EL (cell line): ENCODE measurements at regions not wholly inside any gene's neighbourhood (a gene's known extent, or its start where the extent isn't known, plus 50 kb on each side); places are given as distances from the start of the nearest gene placed in this dataset.

ENCODE experiments used
- DNase-seq: peaks from one replicate; pipeline ENCODE4 v3.0.0-alpha.2; 2016

GRCh38 chr11:134584706-134585445 lies 172.8 kb upstream of the B3GAT1 start:
- DNase-seq, result no peak

- DNase-seq, result no peak
These were observed 172.0 kb upstream of the B3GAT1 start for GRCh38 chr11:134584001-134584561.

GRCh38 chr11:134583397-134583990 lies 171.5 kb upstream of the B3GAT1 start:
- DNase-seq, result no peak

- no peak for DNase-seq
These were observed 170.7 kb upstream of the B3GAT1 start for GRCh38 chr11:134582770-134583095.

- no peak for DNase-seq
These were observed 170.1 kb upstream of the B3GAT1 start for GRCh38 chr11:134581966-134582769.

GRCh38 chr11:134581121-134581626 lies 169.1 kb upstream of the B3GAT1 start:
- no peak for DNase-seq

GRCh38 chr11:134580610-134580975 lies 168.6 kb upstream of the B3GAT1 start:
- no peak for DNase-seq

GRCh38 chr11:134579724-134580609 lies 167.9 kb upstream of the B3GAT1 start:
- no peak for DNase-seq

GRCh38 chr11:134578807-134579723 lies 167.0 kb upstream of the B3GAT1 start:
- no peak for DNase-seq

- DNase-seq, result no peak
These were observed 165.8 kb upstream of the B3GAT1 start for GRCh38 chr11:134577751-134578395.

GRCh38 chr11:134576721-134577171 lies 164.7 kb upstream of the B3GAT1 start:
- no peak for DNase-seq

- DNase-seq, result no peak
These were observed 164.2 kb upstream of the B3GAT1 start for GRCh38 chr11:134576286-134576685.

GRCh38 chr11:134575504-134576230 lies 163.6 kb upstream of the B3GAT1 start:
- no peak for DNase-seq

- no peak for DNase-seq
These were observed 162.9 kb upstream of the B3GAT1 start for GRCh38 chr11:134574947-134575346.

GRCh38 chr11:134574425-134574824 lies 162.4 kb upstream of the B3GAT1 start:
- no peak for DNase-seq

- no peak for DNase-seq
These were observed 161.8 kb upstream of the B3GAT1 start for GRCh38 chr11:134573857-134574256.

- DNase-seq, result no peak
These were observed 161.0 kb upstream of the B3GAT1 start for GRCh38 chr11:134572741-134573675.

- no peak for DNase-seq
These were observed 159.3 kb upstream of the B3GAT1 start for GRCh38 chr11:134571301-134571700.

GRCh38 chr11:134569195-134569594 lies 157.2 kb upstream of the B3GAT1 start:
- DNase-seq, result no peak
